ENCODE measurements at regions not wholly inside any gene's neighbourhood (a gene's known extent, or its start where the extent isn't known, plus 50 kb on each side); places are given as distances from the start of the nearest gene placed in this dataset.

DNA sequence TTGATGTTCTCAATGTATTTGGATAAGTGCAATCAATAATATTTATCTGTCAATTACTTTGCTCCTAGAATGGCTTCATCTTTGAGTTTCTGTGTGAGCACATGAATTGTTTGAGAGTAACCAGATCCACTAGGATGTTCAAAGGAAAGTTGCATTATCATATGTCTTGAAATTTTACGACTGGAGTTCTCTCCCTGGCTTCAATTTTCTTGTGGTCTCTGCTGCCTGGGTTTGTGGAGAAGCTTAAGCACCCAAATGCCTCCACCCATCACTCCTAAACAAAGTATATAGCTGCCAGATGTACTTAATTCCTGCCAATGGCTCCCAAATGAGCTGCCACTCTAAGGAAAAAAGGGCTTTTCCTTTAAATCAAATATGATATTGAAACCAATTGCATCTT lies 1149.4 kb upstream of the ZEB2 start:
- Histone ChIP-seq H3K27me3 (no peaks in the 10 kb centered on the region), H3K4me3 (no peak overlapping the region), H3K36me3 (no peaks in the 10 kb centered on the region), H3K4me1 (no peaks in the 10 kb centered on the region), H3K9me3 (no peaks in the 10 kb centered on the region), H3K27ac (no peak overlapping the region)
- DNase-seq, result no peak
- ATAC-seq, result no peak
- TF ChIP-seq, protein P1, sequence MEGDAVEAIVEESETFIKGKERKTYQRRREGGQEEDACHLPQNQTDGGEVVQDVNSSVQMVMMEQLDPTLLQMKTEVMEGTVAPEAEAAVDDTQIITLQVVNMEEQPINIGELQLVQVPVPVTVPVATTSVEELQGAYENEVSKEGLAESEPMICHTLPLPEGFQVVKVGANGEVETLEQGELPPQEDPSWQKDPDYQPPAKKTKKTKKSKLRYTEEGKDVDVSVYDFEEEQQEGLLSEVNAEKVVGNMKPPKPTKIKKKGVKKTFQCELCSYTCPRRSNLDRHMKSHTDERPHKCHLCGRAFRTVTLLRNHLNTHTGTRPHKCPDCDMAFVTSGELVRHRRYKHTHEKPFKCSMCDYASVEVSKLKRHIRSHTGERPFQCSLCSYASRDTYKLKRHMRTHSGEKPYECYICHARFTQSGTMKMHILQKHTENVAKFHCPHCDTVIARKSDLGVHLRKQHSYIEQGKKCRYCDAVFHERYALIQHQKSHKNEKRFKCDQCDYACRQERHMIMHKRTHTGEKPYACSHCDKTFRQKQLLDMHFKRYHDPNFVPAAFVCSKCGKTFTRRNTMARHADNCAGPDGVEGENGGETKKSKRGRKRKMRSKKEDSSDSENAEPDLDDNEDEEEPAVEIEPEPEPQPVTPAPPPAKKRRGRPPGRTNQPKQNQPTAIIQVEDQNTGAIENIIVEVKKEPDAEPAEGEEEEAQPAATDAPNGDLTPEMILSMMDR (IDR thresholded peaks at IDR 0.05), result no peak
- intact Hi-C loops (cut with DNase I), result no loop called here

DNA sequence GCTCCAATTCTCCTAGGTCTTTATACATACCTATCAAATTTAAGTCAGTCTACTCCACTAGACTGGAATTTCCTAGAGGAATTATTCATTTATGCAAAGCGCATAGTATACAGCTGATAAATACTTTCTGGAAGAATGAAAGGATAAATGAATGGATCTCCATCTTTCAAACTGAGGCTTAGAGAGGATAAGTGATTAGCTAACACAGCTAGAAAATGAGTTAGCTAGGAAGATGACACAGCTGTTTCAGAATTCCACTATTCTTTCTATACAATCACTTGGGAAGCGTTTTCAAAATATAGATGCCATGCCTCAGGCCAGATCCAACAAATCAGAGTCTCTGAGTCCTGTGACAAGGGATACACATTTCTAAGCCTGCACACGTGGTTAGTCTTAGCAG lies 1146.6 kb upstream of the ZEB2 start:
- no peak for DNase-seq

DNA sequence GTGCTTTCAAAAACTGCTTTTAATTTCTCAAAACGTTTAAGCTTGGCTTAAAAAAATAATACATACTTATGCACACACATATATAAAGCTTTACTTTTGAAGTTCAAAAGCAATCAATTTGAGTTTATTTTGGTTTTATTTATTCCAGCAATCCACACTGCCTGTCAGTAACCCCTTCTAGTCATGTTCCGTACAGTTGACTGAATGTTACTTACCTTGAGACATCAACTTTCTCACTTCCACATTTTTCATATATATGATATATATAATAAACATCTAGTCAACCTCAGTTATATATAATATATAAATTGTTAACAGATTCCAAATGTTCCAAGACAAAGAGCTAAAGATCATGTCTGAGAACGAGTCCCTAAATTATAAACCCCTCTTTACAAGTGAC lies 1137.3 kb upstream of the ZEB2 start:
- ATAC-seq (no peak), DNase-seq (no peak)
- Histone ChIP-seq H3K4me1 (no peaks in the 10 kb centered on the region), H3K4me3 (no peak overlapping the region), H3K27me3 (no peaks in the 10 kb centered on the region), H3K36me3 (no peaks in the 10 kb centered on the region), H3K27ac (no peak overlapping the region), H3K9me3 (no peaks in the 10 kb centered on the region)
- intact Hi-C loops (cut with DNase I), result no loop called here
- TF ChIP-seq, protein P1 (IDR thresholded peaks at IDR 0.05), result no peak

More for the DNA sequence above, 1146.6 kb upstream of the ZEB2 start:
- Histone ChIP-seq H3K4me3 (no peak overlapping the region), H3K27ac (no peak overlapping the region), H3K9me3 (no peaks in the 10 kb centered on the region), H3K27me3 (no peaks in the 10 kb centered on the region), H3K4me1 (no peaks in the 10 kb centered on the region), H3K36me3 (no peaks in the 10 kb centered on the region)
- intact Hi-C loops (cut with DNase I), result no loop called here
- ATAC-seq, result no peak
- TF ChIP-seq, protein P1 (IDR thresholded peaks at IDR 0.05), result no peak

DNA sequence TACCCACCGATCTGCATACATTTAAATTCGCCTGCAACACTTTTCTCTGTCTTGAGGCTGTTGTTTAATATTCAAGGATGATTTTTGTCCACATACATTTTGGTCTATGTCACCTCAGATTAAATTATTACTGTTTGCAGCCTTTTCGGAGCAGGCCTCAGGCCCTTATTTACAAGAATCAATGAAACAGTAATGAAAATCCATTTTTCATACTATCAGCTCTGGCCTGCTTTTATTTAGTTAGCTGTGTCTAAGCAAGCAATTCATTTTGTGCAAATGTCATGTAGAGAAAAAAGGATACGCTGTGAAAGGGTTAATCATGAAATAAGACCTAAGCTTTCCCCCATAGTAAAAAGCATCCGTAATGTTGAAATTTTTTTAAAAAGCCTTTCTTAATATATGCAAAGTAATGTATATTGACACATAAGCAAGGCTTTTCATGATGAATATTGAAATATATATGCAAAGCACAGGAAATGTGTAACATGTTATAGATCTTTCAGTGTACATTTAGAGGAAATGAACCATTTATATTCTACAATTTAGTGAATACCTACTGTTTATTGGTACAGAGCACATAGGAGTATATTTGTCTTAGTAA lies 1135.3 kb upstream of the ZEB2 start:
- TF ChIP-seq, protein P1 (IDR thresholded peaks at IDR 0.05), result no peak
- Histone ChIP-seq H3K27ac (no peak overlapping the region), H3K9me3 (no peaks in the 10 kb centered on the region), H3K4me1 (no peaks in the 10 kb centered on the region), H3K27me3 (no peaks in the 10 kb centered on the region), H3K36me3 (no peaks in the 10 kb centered on the region), H3K4me3 (no peak overlapping the region)
- no peak for DNase-seq
- intact Hi-C loops (cut with DNase I), result no loop called here
- ATAC-seq, result no peak

DNA sequence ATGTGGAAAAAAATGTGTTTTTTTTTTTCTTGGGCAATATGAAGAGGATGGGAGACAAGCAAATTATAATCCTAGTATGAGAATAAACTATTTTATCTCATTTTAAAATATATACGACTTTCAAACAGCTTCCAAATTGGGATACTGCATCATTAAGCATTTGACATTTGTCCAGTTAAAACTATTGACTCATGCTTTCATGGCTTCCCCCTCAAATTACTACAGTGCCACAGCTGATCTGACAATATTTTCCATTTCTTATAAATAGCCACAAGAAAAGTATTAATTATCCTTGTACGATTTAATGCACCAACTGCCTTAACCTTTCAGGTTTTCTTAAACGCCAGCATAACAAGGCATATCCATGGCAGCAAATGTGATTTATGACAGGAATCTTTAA lies 1134.8 kb upstream of the ZEB2 start:
- H3K4me1 ChIP-seq, result no peaks in the 10 kb centered on the region
- H3K4me3 ChIP-seq, result no peak overlapping the region
- TF ChIP-seq, protein P1 (IDR thresholded peaks at IDR 0.05), result no peak
- H3K27me3 ChIP-seq, result no peaks in the 10 kb centered on the region
- H3K36me3 ChIP-seq, result no peaks in the 10 kb centered on the region
- DNase-seq, result no peak
- ATAC-seq, result no peak
- no peak overlapping the region for H3K27ac ChIP-seq
- H3K9me3 ChIP-seq, result no peaks in the 10 kb centered on the region
- intact Hi-C loops (cut with DNase I), result no loop called here

DNA sequence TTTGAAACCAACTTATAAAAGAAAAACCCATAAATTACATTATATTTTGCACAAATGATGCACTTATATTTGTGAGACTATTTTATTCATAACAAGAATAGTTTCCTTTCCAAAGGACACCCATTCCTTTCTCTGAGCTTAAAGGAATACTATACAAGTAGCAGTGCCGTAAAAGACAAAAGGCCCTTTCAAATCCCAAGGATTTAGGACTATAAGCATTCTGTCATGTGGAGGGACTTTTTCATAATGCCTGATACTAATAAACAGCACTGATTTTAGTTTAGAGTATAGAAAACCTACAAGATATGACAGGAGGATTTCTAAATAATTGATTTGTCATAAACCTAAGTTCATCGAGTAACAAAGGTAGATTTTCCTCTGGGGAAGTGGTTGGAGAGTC lies 1134.2 kb upstream of the ZEB2 start:
- TF ChIP-seq, protein P1 (IDR thresholded peaks at IDR 0.05), result no peak
- no peaks in the 10 kb centered on the region for H3K4me1 ChIP-seq
- no peak for DNase-seq
- H3K9me3 ChIP-seq, result no peaks in the 10 kb centered on the region
- no peaks in the 10 kb centered on the region for H3K27me3 ChIP-seq
- intact Hi-C loops (cut with DNase I), result no loop called here
- H3K4me3 ChIP-seq, result no peak overlapping the region
- H3K36me3 ChIP-seq, result no peaks in the 10 kb centered on the region
- no peak for ATAC-seq
- no peak overlapping the region for H3K27ac ChIP-seq
